ENCODE measurements at regions not wholly inside any gene's neighbourhood (a gene's known extent, or its start where the extent isn't known, plus 50 kb on each side); places are given as distances from the start of the nearest gene placed in this dataset.

DNA sequence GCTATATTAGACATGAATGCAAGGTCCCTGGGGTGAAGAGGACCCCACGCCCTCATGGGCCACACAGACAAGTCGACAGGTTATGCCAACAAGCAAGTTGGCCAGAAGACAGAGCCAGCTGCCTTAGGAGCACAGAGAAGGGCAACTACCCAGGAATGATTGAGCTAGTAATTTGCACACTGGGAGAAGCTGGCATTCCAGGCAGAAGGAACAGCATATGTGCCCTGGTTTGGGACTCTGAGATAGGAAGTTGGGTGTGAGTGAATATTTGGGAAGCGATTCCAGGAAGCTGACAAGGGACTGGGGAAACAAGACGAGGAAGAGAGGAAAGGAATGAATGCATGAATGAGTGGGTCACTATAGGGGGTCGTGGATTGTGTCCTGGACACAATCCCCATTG, 203.7 kb upstream of the CDH5 start:
- H3K4me3 ChIP-seq (ENCODE audit: low read depth, low read length): no peak overlapping the region
- no peak for DNase-seq (ENCODE audit: low read depth)

DNA sequence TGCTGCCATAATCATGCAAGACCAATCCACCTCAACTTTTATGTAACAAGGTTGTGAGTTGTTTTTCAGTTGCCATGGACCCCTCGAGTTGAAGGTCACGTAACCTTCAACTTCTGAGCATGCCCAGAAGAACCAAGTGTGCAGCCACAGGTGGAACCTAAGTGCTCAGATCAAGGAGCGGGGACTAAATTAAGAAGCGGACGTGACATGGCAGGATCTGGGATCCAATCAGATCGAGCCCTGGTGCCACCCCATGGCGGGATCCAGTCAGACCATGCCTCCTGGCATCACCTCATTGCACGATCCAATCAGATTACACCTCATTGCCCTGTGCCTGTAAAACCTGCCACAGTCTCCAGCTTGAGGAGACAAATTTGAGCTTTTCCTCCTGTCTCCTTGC, 204.5 kb upstream of the CDH5 start:
- H3K4me3 ChIP-seq (ENCODE audit: low read depth, low read length): no peak overlapping the region
- DNase-seq (ENCODE audit: low read depth): no peak

DNA sequence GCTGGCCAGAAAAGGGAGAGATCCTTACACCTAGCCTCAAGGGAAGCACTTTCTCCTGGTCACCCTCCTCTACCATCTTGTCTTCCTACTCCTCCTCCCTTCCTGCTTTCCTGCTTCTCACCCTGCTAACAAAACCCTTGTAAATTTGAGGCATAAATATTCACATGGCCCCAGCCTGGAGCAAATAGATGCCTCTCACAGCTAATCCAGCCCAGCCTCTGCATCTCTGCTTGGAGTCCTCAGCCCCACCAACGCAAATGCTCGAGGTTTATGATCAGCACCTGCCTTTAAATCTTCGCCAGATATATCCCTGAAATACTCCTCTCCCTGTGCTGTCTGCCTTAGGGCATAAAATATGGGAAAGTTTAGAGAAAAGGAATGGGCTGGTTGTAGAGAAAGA, 205.2 kb upstream of the CDH5 start:
- DNase-seq (ENCODE audit: low read depth): no peak
- H3K4me3 ChIP-seq (ENCODE audit: low read depth, low read length): no peak overlapping the region

DNA sequence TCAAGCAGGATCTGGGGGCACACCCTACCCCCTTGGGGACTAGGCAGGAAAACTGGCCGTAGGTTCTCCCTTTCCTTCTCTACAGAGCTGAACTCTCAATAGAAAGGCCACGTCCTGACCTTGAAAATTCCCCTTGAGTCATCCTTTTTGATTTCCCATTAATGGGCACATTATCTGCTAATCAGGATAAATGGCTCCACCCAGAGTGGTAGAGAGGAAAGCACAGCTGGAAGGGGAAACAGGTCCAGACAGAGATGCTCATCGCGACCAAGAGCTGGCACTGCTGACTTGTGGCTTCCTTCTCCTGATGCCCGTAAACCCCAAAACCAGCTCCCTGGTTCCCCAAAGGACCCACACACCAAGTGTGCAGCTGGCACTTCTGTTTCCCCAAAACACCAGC, 206.5 kb upstream of the CDH5 start:
- DNase-seq (ENCODE audit: low read depth): no peak
- H3K4me3 ChIP-seq (ENCODE audit: low read depth, low read length): no peak overlapping the region

DNA sequence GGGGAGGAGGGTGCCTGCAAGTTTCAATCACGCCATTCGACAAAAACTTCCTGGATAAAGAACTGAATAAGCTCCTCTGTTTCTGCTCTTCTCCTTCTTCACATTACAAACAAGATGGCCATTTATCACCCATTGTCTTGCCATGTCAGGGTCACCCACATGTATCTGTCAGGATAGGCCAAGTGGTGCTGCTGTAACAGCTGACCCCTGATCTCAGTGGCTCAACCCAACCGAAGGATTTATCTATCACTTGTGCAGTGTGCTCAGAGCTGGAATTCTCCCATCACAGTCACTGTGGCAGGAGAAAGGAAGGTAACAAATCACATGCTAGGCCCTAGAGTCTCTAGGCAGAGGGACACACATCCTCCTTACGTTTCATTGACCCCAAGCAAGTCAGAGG, 210.0 kb upstream of the CDH5 start:
- DNase-seq (ENCODE audit: low read depth): no peak

DNA sequence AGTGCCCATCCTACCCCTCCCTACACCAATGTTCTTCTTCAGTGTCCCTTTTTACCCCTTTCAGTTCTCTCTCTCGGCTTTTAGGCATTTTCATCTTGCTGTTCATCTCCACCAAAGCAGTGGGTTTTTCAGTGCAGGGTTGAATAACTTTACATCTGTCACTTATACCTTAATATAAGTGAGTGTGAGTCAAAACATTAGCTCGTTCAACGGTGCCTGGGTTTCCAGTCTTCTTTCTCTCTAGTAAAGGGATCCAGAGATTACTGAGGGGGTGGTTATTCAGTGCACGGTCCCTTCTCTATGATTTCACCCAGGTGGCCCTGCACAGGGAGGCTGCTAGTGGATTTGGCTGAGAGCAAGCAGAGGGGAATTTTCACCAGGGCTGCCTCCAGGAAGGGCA, 210.6 kb upstream of the CDH5 start:
- H3K4me3 ChIP-seq (ENCODE audit: low read depth, low read length): no peak overlapping the region
- no peak for DNase-seq (ENCODE audit: low read depth)

More for the DNA sequence above, 210.0 kb upstream of the CDH5 start:
- no peak overlapping the region for H3K4me3 ChIP-seq (ENCODE audit: low read depth, low read length)

DNA sequence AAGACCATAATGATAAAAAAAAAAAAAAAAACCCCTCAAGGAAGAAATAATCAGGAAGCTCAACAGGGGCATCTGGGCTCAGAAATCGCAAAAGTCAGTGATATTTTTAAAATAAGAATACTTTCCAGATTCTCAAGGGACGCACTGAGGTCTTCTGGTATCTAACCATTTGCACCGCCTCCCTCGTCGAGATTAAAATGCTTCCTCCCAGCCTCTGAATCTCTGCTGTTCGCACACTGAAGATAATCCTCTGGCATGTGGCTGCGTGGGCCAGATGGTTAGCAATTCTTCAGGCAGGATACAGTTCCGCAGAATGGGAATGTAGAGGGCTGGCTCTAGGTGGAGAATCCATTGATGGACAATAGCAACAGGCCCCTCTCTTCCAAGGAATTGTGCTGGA, 211.7 kb upstream of the CDH5 start:
- no peak overlapping the region for H3K4me3 ChIP-seq (ENCODE audit: low read depth, low read length)
- peak; percentile 40 for DNase-seq (ENCODE audit: low read depth)

DNA sequence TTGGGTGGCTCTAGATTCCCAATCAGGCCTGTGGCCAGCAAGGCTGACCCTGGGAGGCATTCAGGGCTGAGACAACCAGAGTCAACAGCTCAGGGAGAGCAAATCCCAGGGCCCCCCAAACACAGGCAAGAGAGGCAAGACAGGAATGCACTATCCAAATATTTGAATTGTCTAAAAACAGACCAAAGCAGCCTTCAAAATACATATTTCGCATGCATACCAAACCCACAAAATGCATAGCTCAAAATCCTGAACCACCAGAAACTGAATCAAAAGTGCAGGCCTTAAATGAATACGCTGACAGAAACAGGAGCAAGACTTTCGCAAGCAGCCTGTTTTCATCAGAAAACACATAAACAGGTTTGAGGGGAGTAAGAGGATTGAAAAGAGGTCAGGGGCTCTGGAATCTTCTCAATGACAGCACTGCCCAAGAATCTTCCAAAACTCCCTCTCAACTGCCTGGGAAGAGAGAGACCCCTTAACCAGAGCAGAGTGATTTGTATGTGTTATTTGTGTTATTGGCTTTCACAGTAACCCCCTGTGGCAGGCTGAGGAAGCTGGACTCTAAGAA, 213.6 kb upstream of the CDH5 start:
- no peak overlapping the region for H3K4me3 ChIP-seq (ENCODE audit: low read depth, low read length)
- peak; percentile 47 for DNase-seq (ENCODE audit: low read depth)

DNA sequence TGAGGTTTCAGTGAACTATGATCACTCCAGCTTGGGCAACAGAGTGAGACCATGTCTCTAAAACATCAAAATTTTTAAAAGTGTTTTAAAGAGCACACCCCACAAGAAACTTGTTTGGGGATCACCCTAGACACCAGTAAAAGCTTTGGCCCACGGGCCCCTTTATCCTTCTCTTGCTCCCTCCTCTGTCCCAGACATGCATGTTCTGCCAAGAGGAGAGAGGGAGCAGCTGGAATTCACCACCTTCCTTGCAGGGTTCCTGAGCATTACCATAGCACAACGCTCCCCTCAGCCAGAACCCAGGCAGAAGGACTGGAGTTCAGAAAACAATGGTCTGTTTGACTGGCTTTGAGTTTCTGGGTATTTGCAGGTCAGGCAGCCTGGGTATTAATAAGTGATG, 214.3 kb upstream of the CDH5 start:
- no peak for DNase-seq (ENCODE audit: low read depth)
- H3K4me3 ChIP-seq (ENCODE audit: low read depth, low read length): no peak overlapping the region

DNA sequence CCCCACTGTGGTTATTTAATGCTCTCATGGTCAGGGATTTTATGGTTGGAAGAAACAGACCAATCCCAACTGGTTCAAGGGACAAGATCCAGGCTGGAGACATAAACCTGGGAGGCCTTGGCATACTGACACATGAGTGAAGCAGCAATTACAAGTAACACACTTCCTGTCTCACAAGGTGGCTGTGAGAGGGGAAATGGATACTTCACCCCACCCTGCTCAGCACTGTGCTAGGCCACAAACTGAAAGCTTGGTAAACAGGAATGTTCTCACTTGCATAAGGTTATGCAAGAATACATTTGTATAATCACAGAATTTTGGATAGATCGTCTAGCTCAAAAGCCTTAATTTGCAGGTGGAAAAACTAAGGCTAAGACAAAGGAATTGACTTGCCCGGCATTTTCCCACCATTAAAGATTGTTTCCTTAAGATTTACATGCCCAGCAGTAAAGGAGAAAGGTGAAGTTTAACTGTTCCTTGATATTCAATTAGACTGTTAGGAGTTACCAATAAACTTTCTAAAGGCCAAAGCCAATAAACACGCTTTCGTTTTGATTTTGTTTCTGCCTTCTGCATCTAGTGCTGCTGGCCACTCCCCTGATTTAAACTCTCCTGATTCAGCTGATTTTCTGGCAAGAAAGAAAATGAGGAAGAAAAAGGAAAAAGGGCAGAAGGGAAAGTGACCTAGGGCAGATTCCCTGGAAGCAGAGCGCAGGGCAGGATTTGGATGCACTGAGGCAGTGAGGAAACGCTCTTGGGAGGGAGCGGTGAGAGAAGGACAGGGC, 215.6 kb upstream of the CDH5 start:
- H3K4me3 ChIP-seq (ENCODE audit: low read depth, low read length): no peak overlapping the region
- no peak for DNase-seq (ENCODE audit: low read depth)

DNA sequence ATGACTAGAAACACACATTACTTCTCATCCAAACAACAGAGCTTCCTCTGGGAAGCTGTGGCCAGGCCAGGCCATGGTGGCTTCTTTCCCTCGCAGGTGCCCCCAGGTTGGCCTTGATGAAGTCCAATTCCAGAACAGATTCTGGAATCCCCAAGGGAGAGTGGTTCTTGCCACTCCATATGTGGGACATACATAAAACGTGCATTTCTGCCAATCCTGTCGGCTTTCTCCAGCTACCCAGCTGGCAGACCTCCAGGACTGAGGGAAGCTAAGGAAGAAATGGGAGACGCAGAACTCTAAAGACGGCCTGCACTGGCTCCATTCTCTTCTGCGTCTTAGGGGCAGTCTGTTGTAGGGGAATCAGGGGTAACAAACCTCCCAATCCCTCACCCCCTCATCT, 219.2 kb upstream of the CDH5 start:
- DNase-seq (ENCODE audit: low read depth): no peak
- no peak overlapping the region for H3K4me3 ChIP-seq (ENCODE audit: low read depth, low read length)

DNA sequence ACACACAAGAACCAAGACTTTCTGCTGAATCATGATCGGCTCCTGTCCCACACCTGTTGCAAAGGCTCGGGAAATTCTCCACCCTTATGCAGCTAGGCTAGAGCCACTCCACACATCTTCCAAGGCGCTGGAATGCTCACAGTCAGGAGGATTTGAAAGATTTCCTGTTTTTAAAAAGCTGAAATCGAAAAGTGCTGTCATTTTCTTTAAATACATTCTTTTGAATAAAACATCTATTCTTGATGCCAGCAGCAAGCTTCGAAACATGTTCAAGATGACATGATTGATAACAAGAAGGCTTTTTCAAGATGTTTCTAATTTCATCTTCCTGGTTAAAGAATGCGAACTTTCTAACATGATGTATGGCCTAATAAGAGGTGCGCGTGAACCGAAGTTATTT, 219.7 kb upstream of the CDH5 start:
- H3K4me3 ChIP-seq (ENCODE audit: low read depth, low read length): no peak overlapping the region
- no peak for DNase-seq (ENCODE audit: low read depth)

DNA sequence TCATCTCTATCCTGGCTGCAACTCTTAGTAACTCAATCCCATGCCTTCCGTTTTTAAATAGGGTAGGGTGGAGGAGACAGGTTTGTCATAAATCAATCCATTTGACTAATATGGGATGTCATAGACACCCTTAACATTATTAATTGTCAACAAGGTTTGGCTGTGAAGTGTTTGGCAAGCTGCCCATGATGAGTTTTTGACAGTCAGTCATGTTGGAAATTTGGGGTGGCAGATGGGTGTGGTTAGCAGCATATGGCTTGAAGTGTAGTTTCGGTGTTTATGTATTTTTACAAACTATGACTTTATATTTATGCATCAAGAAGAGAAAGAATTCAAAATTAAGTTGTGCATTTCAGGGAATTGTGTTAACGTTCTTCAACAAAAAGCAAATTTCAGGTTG, 221.8 kb upstream of the CDH5 start:
- no peak for DNase-seq (ENCODE audit: low read depth)
- no peak overlapping the region for H3K4me3 ChIP-seq (ENCODE audit: low read depth, low read length)

DNA sequence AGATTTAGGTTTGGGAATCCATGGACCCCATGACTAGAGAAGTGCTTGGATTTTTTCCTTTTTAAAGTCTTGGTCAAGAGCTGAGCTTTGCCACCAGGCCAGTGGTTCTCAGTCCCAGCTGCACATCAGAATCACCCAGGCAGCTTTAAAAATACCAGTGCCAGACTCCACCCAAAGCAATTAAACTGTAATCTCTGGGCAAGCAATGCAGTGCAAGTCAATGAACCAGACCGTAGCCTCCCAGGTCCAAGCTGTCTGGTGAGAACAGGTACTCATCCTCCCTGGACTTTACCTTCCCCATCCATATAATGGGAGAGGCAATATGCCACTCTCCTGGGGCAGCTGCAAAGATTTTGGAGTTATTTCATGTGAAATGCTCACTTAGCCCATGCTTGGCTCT, 223.1 kb upstream of the CDH5 start:
- H3K4me3 ChIP-seq (ENCODE audit: low read depth, low read length): no peak overlapping the region
- DNase-seq (ENCODE audit: low read depth): no peak

DNA sequence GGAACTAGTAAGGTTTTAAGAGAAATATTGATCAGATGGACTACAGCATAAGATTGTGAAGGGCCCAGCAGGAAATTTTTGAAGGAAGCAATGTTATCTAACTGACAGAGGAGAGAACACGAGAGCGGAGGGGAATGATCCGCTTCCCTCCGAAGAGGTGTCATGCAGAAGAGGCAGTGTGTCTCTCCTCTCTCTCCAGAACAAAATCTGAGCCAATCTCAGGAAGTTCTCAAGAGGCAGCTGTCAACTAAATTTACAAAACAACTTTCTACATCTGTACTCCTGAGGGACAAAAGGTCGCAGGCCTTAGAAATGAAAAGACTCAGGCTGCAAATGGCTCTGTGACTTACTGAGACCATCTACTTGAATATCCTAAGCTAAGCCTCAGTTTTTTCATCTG, 224.6 kb upstream of the CDH5 start:
- DNase-seq (ENCODE audit: low read depth): no peak
- H3K4me3 ChIP-seq (ENCODE audit: low read depth, low read length): no peak overlapping the region

DNA sequence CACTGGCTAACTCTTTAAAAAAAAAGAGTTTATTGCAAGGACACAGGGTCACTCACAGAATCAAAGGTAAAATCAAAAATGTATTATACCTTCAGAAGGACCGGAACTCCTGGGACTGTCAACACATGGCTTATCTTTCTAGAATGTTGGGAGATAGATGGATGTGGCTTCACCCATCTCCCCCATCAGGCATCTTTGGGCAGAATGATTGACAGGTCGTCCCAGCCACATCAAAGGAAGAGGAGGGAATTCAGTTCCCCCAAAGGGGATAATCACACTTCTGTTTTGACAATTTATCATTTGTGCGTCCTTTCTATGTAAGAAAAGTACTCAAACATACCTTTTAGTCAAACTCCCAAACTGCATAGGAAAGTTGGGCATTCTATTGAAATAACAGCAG, 228.6 kb upstream of the CDH5 start:
- H3K4me3 ChIP-seq (ENCODE audit: low read depth, low read length): no peak overlapping the region
- no peak for DNase-seq (ENCODE audit: low read depth)

DNA sequence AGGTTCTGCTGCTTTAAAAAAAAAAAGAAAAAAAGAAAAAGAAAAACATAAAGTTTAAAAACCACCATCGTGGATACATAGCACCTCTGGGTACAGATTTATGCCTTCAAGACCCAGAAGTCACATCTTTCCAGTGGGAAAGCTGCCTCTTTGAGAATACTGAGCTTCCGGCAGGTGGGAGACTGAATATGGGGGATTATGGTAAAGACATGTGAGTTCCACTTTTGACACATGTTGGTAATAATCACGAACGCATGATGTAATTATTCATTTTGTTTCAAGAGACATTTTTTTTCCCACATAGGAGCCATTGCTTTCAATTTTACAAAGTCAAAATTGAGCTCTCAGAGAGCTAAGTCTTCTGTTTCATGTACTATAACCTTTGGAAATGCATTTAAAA, 229.7 kb upstream of the CDH5 start:
- no peak for DNase-seq (ENCODE audit: low read depth)
- H3K4me3 ChIP-seq (ENCODE audit: low read depth, low read length): no peak overlapping the region

DNA sequence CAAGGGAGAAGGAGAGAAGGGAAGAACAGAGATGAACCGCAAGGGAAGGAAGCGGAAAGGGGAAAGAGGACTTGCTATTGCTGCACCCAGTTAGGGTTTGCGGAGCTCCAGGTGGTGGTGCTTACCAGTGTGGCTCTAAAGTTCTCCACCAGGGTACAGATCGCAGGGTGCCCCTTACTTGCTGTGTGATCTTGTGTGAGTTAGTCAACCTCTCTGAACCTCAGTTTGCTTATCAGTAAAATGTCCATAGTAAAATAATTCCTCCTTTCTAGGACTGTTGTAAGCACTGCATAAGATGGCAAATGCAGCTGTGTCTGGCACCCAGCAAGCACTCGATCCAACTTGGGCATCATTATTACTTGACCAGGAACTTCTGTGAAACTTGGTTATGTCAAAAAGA, 230.7 kb upstream of the CDH5 start:
- no peak overlapping the region for H3K4me3 ChIP-seq (ENCODE audit: low read depth, low read length)
- DNase-seq (ENCODE audit: low read depth): no peak

DNA sequence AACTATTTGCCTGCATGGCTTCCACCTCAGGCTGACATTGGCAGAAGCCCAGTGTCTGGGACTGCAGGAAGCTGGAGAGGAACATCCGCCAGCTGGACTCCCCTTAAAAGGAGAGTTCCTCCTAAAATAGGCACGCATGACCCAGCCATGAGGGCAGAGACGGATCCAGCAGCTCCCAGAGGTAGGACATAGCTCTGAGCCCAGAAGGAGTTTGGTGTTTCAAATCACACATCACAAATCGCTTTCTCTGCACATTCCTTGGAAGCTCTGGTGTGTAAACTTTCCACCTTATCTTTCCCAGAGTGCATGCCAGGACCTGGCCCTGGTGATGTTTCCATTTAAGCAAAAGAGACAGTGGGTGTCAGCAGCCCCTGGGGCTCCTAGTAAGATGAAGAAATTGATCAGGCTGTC, 231.1 kb upstream of the CDH5 start:
- DNase-seq (ENCODE audit: low read depth): no peak
- no peak overlapping the region for H3K4me3 ChIP-seq (ENCODE audit: low read depth, low read length)

DNA sequence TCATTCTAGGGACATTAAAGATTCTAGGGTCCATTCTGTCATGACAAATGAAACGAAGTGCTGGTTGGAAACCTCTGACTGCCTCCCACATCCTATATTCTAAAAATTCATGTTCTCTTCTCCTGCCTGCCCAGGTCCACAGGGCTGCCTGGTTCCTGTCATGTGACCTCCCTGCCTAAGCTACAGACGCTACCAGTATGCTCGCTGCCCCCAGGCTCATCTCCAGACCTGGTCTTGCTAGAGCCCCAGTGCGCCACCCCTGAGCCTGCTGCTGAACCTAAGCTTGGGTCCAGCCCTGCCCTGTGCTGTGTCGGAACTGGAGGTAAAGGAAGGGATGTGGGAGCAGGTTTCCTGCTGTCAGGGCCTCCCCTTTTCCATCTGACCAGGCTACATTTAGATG, 231.6 kb upstream of the CDH5 start:
- H3K4me3 ChIP-seq (ENCODE audit: low read depth, low read length): no peak overlapping the region
- DNase-seq (ENCODE audit: low read depth): no peak

DNA sequence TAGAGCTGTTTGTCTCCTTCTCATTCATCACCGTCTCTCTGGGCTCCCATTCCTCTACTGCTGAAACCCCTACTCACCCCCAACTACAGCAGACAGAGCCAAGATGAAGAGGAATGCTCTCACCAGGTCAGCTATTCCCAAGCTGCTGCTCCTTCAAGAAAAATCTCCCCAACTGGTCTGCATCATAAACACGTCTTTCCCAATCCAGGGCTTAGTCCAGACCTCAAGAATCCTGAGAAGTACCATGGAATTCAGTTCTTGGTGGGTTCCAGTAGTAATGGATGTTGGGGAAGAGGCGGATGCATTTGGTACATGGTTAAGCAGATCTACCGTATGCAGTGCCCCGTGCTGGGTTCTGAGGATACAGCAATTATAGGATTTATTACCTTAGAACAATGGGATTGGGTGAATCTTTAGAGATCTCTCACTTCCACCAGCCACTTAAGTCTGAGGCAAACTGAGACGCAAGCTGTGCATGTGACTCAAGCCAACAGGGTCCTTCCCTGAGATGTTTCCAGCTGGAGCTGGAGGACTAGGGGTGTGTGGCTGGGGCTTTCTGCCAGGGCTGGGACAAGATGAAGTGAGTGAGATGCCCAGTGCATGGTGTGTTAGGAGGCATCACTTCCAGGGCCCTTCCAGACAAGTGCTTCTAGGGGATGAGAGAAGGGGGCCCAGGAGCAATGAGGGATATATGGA, 232.7 kb upstream of the CDH5 start:
- no peak for DNase-seq (ENCODE audit: low read depth)
- no peak overlapping the region for H3K4me3 ChIP-seq (ENCODE audit: low read depth, low read length)
